Left renal cortex interstitium (tissue), 4 donors: ENCODE measurements at regions not wholly inside any gene's neighbourhood (a gene's known extent, or its start where the extent isn't known, plus 50 kb on each side); places are given as distances from the start of the nearest gene placed in this dataset.
"Not testable (repeated sequence)": the region's sequence is repeated elsewhere in the genome, so short reads cannot be mapped to it uniquely, and the experiment has no call there.

Source experiments
- DNase-seq, 4 donors: peaks; one replicate each; pipeline ENCODE4 v3.0.0-alpha.2; 2013; ENCODE audit warnings: low read depth in 4 of 4, low spot score in 2 of 4, missing footprints in 1 of 4

DNA sequence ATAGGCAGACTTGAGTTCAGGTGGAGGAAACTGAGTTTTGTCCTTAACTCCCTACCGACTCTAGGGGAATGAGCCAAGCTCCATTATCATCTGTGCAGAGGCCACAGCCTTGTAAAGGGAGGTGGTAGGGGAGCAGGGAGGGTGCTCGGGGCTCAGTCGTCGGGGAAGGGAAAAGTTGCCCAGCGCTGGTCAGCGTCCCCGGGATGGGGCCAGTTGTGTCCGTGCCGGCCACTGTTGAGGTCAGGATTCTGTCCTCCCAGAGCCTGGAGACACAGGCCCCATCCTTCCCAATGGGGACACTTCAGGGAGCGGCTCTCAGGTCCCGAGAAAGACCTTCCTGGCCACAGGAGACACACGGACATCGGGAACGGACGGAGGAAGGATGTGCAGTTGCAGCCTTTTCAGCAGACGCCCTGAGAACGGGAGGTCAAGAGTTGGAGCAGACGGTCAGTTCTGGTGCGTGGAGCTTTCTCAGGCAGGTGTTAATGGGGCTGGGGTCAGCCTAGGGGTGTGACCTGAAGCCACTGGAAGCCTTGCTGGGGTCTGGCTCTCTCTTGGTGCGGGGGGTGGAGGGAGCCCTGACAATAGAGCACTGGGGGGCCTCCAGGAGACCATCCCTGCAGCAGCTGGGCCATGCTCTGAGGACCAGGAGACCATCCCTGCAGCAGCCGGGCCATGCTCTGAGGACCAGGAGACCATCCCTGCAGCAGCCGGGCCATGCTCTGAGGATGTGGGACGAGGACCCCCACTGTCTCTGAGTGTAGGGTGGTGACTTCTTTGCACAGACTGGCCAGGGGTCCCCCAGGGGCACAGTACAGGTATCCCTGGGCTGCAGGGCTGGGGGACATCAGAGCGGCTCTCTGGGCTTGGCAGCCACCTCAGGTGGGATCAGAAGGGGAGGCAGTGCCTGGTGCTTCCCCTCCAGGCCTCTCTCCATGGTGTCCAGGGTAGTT is 394.7 kb downstream of the TMEM121 start:
- not testable (repeated sequence) for DNase-seq

DNA sequence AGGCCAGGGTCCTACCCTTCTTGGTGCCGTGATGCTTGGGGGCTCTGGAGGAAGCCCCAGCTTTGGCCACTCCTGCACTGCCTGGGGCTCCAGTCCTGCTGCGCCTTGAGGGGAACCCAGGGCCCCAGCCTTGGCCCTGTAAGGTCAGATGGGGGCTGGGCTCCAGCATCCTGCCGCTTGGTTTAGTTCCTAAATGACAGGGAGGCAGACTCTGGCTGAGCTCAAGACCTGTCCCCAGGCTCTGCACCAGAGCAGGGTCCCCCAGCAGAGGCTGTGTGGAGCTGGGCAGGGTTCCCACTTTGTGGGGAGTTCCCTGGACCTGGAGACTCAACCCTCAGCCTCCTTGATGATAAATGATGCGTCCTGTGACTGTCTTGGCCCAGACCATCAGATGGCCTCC is 395.4 kb downstream of the TMEM121 start:
- not testable (repeated sequence) for DNase-seq

DNA sequence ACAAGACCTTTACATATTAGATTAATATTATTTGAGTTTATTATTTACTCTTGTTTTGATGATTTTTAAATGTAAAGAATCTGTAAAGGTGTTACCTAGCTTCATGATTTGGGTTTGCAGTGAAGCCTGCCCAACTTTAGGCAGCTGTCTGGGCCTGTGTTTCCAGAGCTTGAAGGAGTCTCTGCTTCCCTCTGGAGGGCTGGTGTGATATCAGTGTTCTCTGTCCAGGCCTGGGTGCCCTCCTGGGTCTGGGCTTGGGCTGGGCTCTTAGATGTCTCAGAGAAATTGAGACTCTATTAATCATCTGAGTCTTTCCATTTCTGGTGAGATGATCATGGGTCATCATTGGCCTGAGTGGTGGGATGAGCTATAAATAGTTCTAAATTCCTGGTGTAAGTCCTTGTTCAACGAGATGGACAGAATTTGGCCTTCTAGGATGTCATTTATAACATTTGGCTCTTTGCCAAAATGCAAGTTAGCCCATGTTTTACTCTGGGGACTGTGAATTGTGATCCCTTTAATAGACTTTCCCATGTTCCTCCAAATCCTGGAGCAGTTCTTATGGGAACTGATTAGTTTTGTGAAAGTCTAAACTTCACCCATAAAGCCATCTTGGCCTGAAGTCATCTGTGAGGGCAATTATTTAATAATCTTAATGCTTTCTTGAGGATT is 397.3 kb downstream of the TMEM121 start:
- DNase-seq, result not testable (repeated sequence)

DNA sequence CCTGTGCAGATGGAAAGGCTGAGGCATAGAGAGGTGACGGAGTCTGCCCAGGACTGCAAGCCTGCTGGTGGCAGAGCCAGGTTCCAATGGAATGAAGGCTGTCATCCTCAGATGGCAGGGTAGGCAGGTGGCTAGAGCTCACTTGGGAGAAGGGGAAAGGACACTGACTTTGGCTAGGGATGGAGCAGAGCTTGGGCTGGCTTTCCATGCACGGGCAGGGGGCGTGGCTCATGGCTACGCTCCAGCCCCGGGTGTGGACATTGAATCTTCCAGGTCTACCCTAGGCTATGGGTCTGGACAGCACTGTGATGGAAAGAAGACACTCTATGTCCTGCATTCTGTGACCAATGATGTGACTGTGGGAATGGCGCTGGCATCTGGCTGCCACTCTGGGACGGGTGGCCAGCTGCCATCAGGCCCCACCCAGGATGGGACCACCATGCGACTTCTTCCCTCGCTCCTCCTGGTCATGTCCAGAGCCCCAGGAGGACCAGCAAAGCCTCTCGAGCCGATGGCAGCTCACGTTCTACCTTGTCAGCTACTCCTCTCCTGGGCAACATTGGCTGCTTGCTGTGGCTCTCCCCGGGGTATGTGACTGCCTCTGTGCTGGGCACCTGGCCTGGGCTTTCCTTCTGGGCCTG is 398.7 kb downstream of the TMEM121 start:
- no peak for DNase-seq

DNA sequence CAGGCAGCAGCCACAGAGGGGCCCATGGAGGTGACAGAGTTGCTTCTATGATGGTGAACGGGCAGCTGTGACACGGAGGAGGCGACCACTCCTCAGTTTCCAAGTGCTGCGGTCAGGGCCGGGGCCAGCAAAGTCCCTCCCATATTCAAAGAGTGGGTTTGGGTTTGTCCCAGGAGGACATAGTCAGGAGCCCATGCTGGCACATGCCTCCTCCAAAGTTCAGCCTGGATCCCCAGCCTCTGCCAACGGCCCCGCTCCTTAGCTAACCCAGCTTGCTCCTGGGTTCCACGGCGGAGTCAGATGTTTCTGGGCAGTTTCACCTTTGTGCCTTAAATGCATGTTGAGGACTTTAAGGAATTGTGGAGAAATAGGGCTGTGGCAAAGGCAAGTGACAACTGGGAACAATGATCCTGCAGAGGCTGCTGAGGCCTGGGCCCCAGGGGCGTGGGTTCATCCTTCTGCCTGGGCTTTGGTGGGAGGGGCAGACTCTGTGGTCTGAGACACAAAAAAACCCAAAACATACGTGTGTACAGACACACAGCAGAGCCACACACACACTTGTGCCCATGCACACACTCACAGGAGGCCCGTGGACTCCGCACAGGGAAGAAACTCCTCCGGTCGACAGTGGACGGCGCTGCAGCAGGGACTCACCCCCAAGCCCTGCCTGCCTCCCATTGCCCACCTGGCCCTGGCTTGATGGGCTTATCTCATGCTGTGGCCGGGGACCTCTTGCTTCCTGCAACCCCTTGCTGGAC is 399.4 kb downstream of the TMEM121 start:
- no peak for DNase-seq

DNA sequence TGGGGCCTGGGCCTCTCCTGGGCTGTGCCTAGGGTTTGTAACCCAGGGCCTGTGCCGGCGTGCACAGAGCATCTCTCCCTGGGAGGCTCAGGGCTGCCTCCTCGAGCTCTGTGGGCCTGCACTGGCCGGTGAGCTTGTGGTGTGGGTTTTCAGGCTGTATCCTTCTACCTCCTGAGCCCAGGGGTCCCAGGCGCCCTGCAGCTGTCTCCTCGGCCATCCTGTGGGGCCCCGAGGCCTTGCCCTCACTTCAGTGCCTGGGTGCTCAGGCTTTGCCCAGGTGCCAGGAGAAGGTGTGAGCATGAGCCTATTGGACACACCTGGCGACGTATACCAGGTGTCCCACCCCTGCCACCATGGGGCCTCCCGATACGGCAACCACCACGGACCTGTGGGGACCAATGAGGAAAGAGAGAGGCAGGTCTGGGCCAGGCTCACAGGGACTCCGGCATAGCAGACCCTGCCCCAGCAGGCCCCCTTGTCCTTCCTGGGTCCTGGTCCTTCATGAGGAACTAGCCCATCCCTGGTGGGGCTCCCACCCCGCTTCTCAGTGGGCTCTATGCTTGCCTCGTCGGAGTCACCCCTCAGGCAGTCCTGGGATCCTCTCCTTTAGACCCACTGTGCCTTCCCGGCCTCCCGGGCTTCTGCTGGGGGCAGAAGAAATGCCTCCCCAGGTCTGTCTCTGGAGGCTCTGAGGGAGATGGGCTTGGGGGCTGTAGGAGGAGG is 400.2 kb downstream of the TMEM121 start:
- no peak for DNase-seq

DNA sequence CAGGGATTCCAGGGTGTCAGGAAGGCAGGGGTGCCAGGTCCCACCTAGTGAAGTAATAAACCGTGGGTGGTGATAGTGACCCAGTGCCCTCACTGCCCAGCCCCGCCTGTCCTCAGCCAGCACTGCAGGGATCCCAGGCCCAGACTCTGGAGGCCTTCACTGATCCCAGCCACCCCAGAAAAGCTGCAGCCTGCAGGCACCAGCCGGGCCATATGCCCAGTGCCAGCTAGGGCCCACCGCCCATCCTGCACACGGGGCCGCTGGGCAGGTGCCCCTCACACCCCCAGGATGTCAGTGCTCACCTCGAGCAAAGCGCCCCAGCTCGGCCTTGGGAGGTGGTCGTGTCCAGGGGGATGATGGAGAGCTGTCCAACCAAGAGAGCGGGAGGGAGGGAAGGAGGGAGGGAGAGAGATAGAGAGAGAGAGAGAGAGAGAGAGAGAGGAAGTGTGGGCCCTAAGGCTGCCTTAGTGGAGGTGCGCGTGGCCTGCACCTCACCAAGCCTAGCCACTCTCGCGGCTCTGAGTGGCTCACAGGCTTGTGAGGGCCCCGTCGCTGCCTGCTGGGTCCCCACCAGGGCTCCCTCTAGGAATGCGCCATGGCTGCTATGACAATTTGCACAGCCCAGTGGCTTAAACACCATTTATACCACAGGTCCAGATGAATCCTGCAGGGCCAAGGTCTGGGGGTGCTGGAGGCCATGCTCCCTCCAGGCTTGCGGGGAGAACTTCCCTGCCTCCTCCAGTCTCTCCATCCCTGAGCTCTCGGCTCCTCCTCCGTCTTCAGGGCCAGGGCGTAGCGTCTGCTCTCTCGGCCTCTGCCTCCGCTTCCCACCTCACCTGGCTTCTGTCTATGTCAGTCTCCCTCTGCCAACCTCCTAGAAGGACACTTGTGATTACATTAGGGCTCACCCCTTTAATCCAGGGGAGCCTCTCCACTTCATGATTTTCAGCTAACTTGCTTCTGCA is 401.0 kb downstream of the TMEM121 start:
- DNase-seq, result no peak

DNA sequence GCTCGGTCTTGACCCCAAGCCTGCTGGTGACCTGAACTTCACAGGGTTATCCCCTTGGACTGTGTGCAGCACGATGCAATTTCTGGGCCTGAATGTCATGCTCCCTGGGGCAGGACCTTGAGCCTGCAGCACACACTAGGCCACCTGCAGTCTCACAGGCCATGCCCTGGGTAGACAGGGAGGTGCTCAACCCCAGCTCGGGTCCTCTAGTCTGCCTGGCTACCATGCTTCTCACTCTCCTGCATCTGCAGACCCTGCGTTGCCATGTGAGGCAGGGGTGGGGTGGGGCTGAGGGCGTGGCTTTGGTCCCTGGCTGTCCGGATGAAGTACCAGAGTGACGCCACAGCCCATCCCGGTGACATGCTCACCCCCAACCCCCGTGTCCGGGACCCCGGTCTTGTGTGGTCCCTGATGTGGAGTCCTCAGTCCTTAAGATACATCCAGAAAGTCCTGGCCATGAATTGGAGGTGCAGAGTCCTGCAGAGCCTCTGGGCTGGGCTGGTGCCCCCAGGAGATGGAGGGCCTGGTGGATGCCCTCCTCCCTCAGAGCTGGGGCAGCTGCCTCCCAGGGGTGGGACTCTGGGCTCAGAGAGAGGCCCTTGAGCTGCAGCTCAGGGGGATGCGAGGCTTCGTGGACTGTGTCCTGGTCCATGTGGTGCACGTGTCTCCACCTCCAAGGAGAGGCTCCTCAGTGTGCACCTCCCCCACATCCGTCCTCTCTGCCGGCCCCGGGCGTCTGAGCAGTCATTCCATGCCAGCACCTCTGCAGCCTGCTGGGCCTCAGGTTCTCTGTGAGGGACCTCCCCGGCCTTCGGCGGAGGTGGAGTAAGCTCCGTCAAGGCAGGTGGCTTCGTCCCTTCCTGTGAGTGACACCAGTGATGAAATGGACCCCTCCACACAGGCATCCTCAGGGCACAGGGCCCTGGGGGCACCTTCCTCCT is 402.1 kb downstream of the TMEM121 start:
- DNase-seq, result not testable (repeated sequence)

DNA sequence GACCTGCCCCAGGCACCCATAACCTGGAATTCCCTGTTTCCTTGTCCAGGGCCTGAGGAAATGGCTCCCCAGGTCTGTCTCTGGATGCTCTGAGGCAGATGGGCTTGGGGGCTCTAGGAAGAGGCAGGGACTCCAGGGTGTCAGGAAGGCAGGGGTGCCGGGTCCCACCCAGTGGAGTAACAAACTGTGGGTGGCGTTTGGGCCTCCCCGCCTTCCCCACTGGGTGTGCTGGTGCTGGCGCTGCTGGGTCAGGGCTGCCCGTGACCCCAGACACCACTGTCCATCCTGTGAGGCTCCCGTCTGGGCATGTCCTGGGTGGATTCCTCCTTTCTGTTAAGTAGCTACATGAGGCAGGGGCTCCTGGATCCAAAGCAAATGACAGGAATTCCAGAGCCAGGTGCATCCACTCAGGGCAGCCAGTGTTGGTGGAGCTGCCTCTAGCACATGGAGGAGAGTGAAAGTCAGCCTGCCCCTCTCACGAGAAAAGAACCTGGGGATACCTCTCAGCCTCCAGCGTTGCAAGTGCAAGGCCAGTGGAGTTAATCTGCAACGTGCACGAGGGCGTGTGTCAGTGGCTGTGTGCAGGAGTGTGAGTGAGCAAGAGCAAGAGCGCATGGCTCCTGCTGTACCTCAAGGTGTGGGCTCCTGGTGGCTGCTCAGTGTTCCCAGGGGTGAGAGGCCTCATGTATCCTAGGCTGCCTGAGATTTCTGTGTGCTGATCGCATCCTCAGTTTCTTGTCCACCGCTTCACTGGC is 403.1 kb downstream of the TMEM121 start:
- no peak for DNase-seq

DNA sequence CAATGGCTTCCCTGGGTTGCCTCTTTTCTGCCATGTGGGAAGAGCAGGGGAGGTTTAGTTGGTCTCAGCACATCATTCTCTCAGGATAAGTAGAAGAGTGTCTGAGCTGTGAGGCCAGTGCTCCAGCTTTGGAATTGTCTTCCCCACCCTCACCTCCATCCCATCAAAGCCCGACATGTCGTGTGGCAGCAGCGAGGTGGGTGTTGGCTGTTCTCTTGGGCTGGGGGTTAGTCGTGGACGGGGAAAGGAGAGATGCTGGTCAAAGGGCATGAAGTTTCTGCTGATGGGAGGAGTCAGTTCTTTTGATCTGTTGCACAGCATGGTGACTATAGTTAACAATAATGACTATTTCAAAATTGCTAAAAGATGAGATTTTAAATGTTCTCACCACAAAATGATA is 404.2 kb downstream of the TMEM121 start:
- DNase-seq, result no peak

DNA sequence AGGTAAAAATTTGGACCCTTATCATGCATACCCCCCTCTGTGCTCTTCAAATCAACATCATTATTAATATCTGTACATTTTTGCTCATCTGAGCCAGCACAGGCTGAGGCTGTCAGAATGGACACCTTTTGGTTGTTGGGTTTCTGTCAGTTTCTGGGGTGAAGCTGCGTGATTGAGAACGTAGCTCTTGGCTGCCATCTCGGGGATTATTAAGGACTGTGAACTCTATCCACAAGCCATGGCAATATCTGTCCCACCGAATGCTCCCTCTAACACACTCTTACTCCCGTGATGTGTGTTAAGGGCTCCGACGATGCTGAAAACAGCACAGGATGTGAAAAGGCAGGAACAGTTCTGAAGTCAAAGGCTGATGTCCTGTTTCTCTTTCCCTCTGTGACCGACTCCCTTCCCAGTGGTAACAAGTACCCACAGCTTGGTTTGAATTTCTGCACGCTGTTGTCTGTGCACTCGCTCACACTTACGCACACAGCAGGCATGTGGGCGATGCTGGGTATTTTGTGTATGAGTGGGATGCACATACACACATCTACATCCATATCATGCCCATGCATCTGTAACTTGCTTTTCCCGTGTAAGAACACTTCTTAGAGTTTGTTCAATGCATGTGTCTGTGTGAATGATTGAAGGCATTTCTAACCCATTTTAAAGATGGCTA is 405.6 kb downstream of the TMEM121 start:
- no peak for DNase-seq

DNA sequence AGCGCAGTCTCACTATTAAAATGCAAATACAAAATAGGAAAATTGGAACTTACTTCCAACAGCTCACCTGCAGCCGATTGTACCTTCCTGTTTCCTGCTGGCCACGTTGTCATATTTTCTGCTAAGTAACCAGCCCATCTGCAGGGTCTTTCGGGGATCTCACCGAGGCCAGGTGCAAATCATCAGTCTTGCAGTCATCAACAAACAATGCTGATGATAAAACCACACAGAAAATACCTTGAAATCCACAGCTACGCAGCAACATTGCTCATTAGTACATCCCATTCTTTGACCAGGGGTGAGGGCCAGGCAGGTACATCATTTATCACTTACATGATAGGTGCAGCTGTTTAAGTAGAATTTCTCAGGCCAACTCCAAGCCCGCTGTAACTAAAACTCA is 406.9 kb downstream of the TMEM121 start:
- DNase-seq, result no peak

DNA sequence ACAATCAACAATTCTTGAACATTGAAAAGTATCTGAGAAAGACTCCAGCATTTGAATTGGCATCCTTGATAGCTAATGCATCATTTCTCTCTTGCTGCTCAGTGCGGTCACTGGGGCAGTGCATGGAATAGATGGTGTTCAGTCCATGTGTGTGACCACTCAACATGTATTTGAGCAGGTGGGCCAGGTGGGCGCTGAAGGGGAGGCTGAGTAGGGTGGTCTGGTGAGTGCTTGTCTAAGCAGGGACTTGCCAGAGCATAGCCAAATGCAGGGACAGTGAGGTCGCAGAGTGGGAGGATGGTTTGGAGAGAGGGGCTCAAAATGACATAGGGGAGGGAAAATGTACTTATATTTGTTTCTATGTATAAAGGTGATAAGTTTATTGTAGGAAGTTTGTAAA is 409.0 kb downstream of the TMEM121 start:
- no peak for DNase-seq

DNA sequence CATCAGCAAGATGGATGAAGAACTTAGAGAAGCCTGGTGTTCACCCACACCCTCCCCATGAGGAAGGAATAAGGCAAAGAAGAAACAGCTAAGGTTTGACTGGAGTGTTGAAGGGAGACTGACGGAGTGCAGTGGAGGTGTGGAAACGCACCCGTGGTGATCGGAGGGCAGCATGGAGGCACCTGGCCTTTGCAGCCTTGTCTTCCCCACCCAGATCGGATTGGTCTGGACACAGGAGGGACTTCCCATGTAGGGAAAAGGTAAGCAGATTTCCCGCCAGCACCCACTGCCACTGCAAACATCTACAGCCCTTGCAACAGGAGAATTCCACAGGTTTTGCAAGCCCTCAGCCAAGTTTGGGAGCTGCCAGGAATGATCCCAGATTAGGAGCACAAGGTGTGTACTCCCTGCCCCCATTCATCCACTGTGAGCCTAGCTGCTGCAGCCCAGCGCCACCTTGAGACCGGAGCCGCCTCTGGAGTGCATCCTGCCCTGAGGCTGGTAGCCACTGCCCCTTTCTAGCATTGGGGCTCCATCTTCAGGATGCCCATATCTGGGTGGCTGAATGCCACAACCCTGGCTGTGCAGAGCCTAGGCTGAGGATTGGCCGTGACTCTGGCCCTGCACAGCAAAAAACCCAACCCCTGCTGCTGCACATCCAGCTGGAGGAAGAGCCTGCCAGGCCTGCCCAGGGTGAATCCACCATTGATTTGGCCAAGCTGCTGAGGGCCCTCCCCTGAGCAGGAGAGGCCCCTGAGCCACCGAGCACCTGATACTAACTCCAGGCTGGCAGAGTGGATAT is 411.1 kb downstream of the TMEM121 start:
- DNase-seq, result no peak

DNA sequence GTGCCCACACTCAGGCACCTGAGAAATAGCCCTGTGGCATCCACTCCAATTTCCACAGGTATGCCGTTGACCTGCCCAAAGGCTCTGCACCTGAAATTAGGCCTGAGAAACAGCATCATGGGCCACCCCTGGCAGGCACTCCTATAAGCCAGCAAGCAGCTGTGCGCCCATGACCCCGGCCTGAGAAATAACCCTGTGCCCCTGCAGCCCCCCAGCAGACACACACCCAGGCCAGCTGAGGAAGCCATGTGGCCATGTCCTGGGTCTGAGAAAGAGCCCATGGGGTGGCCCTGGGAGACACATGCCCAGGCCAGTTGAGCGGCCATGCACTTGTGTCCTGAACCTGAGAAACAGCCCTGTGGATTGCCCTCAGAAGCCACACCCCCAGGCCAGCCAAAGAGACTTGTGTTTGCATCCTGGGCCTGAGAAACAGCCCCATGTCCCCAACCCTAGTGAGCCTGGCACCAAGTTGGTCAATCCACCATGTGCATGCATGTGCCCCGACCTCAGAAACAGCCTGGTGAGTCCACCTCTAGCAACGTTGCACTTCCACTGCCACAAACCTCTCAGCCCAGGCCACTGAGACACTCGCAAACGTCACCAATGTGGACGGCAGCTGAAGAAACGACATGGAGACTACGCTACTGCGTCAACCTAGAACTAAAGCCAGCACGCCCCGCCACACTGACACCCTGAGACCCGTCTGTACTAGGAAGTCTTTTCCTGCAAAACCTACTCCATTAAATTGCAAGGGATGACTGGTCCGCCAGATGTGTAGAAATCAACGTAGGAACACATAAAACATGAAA is 411.9 kb downstream of the TMEM121 start:
- no peak for DNase-seq
